Right cardiac atrium (tissue), 5 donors: ENCODE measurements at regions not wholly inside any gene's neighbourhood (a gene's known extent, or its start where the extent isn't known, plus 50 kb on each side); places are given as distances from the start of the nearest gene placed in this dataset.

Experiments
- ATAC-seq, 2 donors: fragments of 200-7000 bp; cut with Tn5 transposase; one replicate each; pipeline versions ENCODE4 v1.8.0 to v1.9.1; 2020; ENCODE audit warnings: moderate library complexity in 2 of 2, mild to moderate bottlenecking in 1 of 2
- DNase-seq, 3 donors: peaks; one replicate each; pipeline ENCODE4 v3.0.0-alpha.2; 2020
- H3K27ac ChIP-seq: one replicate; pipeline ENCODE4 v1.5.1; 2013; ENCODE audit warnings: mild to moderate bottlenecking, low read length, control low read depth, moderate library complexity
- H3K27me3 ChIP-seq: one replicate; pipeline ENCODE4 v1.6.1; 2013; ENCODE audit not compliant: control insufficient read depth, insufficient read depth
- H3K4me1 ChIP-seq: one replicate; pipeline ENCODE4 v1.6.1; 2013; ENCODE audit warnings: low read length; ENCODE audit not compliant: control insufficient read depth, insufficient read depth
- H3K4me3 ChIP-seq: one replicate; pipeline ENCODE4 v1.5.1; 2013; ENCODE audit warnings: low read length, control low read depth
- H3K9me3 ChIP-seq: one replicate; pipeline ENCODE4 v1.6.1; 2013; ENCODE audit warnings: low read length; ENCODE audit not compliant: control insufficient read depth
- WGBS: extraction: QIAGEN DNeasy Blood & Tissue Kit; methylation state at CpG from one replicate; pipeline ENCODE4 v1.1.7; 2013; 5-methylcytosine and 5-hydroxymethylcytosine counted together
- intact Hi-C, 4 donors: fragments of 100-400 bp; cut with DNase I; formaldehyde crosslinking; loops; one replicate each; pipeline versions ENCODE4 v1.11.0 to v1.14.0; 2022 to 2023
- donor health status: healthy with polysubstance abuse.
- donor health status: DM: no; HTN: yes; CAD: no.
- donor health status: DM: no; HTN: no; CAD: no.
- donor health status: DM: no; HTN: yes; CAD: no; lungs with severe emphysema.
- donor health status: DM: yes; HTN: yes; CAD: no.

DNA sequence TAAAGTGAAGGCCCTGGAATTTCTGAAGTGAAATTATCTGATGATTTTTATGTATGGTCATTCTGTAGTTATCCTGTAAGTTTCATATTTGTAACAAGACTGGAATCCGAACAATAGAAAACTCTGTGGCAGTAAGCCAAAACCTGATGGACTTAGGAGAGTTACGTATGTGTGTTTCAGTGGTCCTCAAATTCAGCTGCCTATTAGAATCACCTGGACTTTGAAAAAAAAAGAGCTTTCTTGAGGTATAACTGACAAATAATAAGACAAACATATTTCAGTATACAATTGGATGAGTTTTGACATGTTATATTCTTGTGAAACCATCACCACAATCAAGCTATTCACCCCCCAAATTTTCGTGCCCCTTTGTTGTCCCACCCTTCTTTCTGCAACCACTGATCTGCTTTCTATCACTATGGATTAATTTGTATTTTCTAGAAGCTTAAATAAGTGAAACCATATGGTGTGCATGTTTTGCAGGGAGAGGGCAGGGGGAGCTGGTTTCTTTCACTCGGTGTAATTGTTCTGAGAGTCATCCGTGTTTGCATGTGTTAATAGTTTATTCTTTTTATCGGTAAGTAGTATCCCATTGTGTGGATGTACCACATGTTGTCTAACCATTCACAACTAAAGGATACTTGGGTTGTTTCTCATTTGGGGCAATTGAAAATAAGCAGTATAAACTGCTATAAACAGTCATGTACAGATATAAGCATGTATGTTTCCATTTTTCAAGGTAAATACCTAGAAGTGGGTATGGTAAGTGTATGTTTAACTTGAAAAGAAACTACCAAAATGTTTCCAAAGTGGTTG is 50.2 kb upstream of the EML4 start:
- H3K4me1 ChIP-seq = peaks cover 3% of the 10 kb centered on the region
- WGBS = 74% methylated on average over 6 of the region's 6 CpGs
- intact Hi-C loops = loop anchor here in 1 of 4 donors (10.0 kb wide), 1 partner anchor 56 kb away; no protein-coding TSS in a partner anchor
- no peaks in the 10 kb centered on the region for H3K9me3 ChIP-seq
- no peak overlapping the region for H3K4me3 ChIP-seq
- no peak overlapping the region for H3K27ac ChIP-seq
- no peak for DNase-seq
- H3K27me3 ChIP-seq = no peaks in the 10 kb centered on the region
- no peak for ATAC-seq
